ENCODE measurements at regions not wholly inside any gene's neighbourhood (a gene's known extent, or its start where the extent isn't known, plus 50 kb on each side); places are given as distances from the start of the nearest gene placed in this dataset.
"Not testable (repeated sequence)": the region's sequence is repeated elsewhere in the genome, so short reads cannot be mapped to it uniquely, and the experiment has no call there.

DNA sequence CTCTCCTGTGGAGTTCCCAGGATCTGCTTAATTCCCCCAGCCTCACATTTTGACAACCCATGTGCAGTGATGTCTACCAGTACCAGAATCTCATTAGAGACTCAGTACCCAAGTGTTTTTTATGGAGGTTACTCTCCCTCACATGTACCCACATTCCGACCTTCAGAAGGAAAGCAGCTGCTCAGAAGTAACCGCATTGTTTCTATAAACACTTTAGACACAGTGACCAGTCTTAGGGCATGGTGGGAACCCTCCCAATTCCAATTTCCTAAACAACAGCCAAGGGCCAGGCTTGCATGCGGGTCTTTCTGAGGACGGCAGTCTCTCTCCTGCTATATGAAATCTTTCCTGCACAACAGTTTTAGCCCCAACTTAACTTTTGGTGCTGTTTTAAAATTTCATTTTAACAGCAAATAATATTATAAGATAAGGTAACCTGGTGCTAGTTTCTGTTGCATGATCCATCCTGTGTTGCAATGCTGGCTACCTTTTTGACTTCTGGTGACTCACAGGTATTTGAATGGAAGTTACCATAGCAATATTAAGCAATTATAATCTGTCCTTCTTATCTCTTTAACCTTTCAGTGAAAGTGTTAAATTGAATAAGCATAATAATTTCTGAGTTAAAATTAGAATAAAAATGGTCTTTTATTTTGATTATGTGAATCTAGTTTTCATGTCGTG, 98.3 kb upstream of the THOC3 start:
- H3K4me3 Mint-ChIP-seq; H3K36me3 Mint-ChIP-seq; H3K36me3 ChIP-seq (ENCODE audit: control insufficient read depth, insufficient read depth, low read length); H3K27ac Mint-ChIP-seq; H3K9me3 Mint-ChIP-seq; H3K4me1 ChIP-seq (ENCODE audit: control insufficient read depth, insufficient read depth, low read length); DNase-seq; H3K27me3 Mint-ChIP-seq (ENCODE audit: low read depth in 2 of 2); H3K9me3 ChIP-seq (ENCODE audit: control insufficient read depth, insufficient read depth, low read length); H3K4me3 ChIP-seq (ENCODE audit: low read length); H3K27me3 ChIP-seq (ENCODE audit: control insufficient read depth, insufficient read depth, low read length); ATAC-seq; H3K4me1 Mint-ChIP-seq; H3K27ac ChIP-seq (ENCODE audit: low read length); intact Hi-C loops (cut with micrococcal nuclease): not testable (repeated sequence)
- WGBS (ENCODE audit: insufficient coverage) = no CpG with 5 or more reads among the region's 5 CpGs

- DNase-seq; H3K27me3 ChIP-seq (ENCODE audit: control insufficient read depth, insufficient read depth, low read length); H3K27ac ChIP-seq (ENCODE audit: low read length); H3K4me1 Mint-ChIP-seq; H3K4me3 Mint-ChIP-seq; H3K4me3 ChIP-seq (ENCODE audit: low read length); H3K27ac Mint-ChIP-seq; H3K36me3 Mint-ChIP-seq; ATAC-seq; H3K4me1 ChIP-seq (ENCODE audit: control insufficient read depth, insufficient read depth, low read length); H3K9me3 ChIP-seq (ENCODE audit: control insufficient read depth, insufficient read depth, low read length); H3K36me3 ChIP-seq (ENCODE audit: control insufficient read depth, insufficient read depth, low read length); H3K27me3 Mint-ChIP-seq (ENCODE audit: low read depth in 2 of 2); H3K9me3 Mint-ChIP-seq; intact Hi-C loops (cut with micrococcal nuclease): not testable (repeated sequence)
- 67% methylated on average over 1 of the region's 1 CpG for WGBS (ENCODE audit: insufficient coverage)
These were observed 99.0 kb upstream of the THOC3 start for GRCh38 chr5:176067162-176067561.

GRCh38 chr5:176067948-176068347, 99.8 kb upstream of the THOC3 start:
- DNase-seq; H3K27ac Mint-ChIP-seq; H3K9me3 ChIP-seq (ENCODE audit: control insufficient read depth, insufficient read depth, low read length); intact Hi-C loops (cut with micrococcal nuclease); H3K4me3 Mint-ChIP-seq; H3K9me3 Mint-ChIP-seq; ATAC-seq; H3K36me3 Mint-ChIP-seq; H3K4me3 ChIP-seq (ENCODE audit: low read length); H3K27ac ChIP-seq (ENCODE audit: low read length); H3K27me3 ChIP-seq (ENCODE audit: control insufficient read depth, insufficient read depth, low read length); H3K4me1 ChIP-seq (ENCODE audit: control insufficient read depth, insufficient read depth, low read length); H3K4me1 Mint-ChIP-seq; H3K36me3 ChIP-seq (ENCODE audit: control insufficient read depth, insufficient read depth, low read length); H3K27me3 Mint-ChIP-seq (ENCODE audit: low read depth in 2 of 2): not testable (repeated sequence)
- WGBS (ENCODE audit: insufficient coverage) = no CpG with 5 or more reads among the region's 5 CpGs

- H3K27ac ChIP-seq (ENCODE audit: low read length); DNase-seq; intact Hi-C loops (cut with micrococcal nuclease); H3K4me1 Mint-ChIP-seq; H3K4me1 ChIP-seq (ENCODE audit: control insufficient read depth, insufficient read depth, low read length); H3K9me3 Mint-ChIP-seq; H3K27ac Mint-ChIP-seq; ATAC-seq; H3K9me3 ChIP-seq (ENCODE audit: control insufficient read depth, insufficient read depth, low read length); H3K4me3 ChIP-seq (ENCODE audit: low read length); H3K27me3 ChIP-seq (ENCODE audit: control insufficient read depth, insufficient read depth, low read length); H3K4me3 Mint-ChIP-seq; H3K27me3 Mint-ChIP-seq (ENCODE audit: low read depth in 2 of 2); H3K36me3 ChIP-seq (ENCODE audit: control insufficient read depth, insufficient read depth, low read length); H3K36me3 Mint-ChIP-seq: not testable (repeated sequence)
- 100% methylated on average over 1 of the region's 9 CpGs for WGBS (ENCODE audit: insufficient coverage)
These were observed 106.0 kb upstream of the THOC3 start for GRCh38 chr5:176073996-176074571.

- DNase-seq; H3K4me3 ChIP-seq (ENCODE audit: low read length); H3K4me1 Mint-ChIP-seq; H3K9me3 ChIP-seq (ENCODE audit: control insufficient read depth, insufficient read depth, low read length); H3K36me3 ChIP-seq (ENCODE audit: control insufficient read depth, insufficient read depth, low read length); ATAC-seq; H3K27ac ChIP-seq (ENCODE audit: low read length); H3K9me3 Mint-ChIP-seq; H3K36me3 Mint-ChIP-seq; intact Hi-C loops (cut with micrococcal nuclease); H3K27ac Mint-ChIP-seq; H3K4me1 ChIP-seq (ENCODE audit: control insufficient read depth, insufficient read depth, low read length); H3K4me3 Mint-ChIP-seq; H3K27me3 Mint-ChIP-seq (ENCODE audit: low read depth in 2 of 2); H3K27me3 ChIP-seq (ENCODE audit: control insufficient read depth, insufficient read depth, low read length): not testable (repeated sequence)
- 100% methylated on average over 3 of the region's 9 CpGs for WGBS (ENCODE audit: insufficient coverage)
These were observed 115.6 kb upstream of the THOC3 start for GRCh38 chr5:176083717-176084116.

DNA sequence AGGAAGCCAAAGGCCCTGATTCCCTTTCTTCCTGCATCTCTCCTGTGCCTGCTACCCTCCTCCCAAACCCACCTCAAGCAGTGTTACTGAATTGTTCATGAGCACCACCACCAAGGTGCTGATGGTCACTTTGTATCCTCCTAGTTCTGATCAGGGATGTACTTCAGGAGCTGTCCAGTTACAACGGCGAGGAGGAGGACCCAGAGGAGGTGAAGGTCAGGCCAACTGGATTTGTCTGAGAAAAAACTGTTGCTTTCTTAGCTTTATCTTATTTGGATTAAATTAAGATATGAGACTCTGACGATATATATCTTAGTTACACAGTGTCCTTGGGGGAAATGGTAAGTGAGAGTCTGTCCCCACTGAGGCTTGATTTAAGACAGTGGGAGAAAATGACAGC, 135.0 kb upstream of the THOC3 start:
- H3K36me3 ChIP-seq (ENCODE audit: control insufficient read depth, insufficient read depth, low read length); ATAC-seq; H3K4me3 Mint-ChIP-seq; H3K9me3 Mint-ChIP-seq; intact Hi-C loops (cut with micrococcal nuclease); H3K27me3 Mint-ChIP-seq (ENCODE audit: low read depth in 2 of 2); DNase-seq; H3K27ac ChIP-seq (ENCODE audit: low read length); H3K36me3 Mint-ChIP-seq; H3K4me1 ChIP-seq (ENCODE audit: control insufficient read depth, insufficient read depth, low read length); H3K27ac Mint-ChIP-seq; H3K9me3 ChIP-seq (ENCODE audit: control insufficient read depth, insufficient read depth, low read length); H3K4me1 Mint-ChIP-seq; H3K4me3 ChIP-seq (ENCODE audit: low read length); H3K27me3 ChIP-seq (ENCODE audit: control insufficient read depth, insufficient read depth, low read length): not testable (repeated sequence)
- WGBS (ENCODE audit: insufficient coverage) = 71% methylated on average over 2 of the region's 3 CpGs

DNA sequence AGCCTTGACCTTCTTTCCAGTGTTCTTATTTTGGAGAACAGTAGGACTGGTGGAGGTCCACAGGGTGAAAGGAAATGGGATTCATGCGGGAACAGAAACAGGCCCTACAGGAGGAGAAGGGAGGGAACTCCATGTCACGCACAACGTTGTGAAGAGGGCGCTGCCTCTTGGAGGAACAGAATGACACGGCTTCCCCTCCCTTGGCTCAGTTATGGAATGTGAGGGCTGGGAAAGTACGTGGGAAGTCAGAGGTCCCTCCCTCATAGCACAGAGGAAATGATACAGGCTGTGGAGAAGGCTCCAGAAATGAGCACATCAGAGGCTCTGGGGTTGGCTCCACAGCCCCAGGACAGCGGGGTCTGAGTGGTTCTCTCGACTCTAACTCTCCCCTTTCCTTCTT, 125.3 kb upstream of the SIMC1 start:
- H3K27me3 ChIP-seq (ENCODE audit: control insufficient read depth, insufficient read depth, low read length); H3K36me3 ChIP-seq (ENCODE audit: control insufficient read depth, insufficient read depth, low read length); H3K4me1 Mint-ChIP-seq; H3K4me3 ChIP-seq (ENCODE audit: low read length); ATAC-seq; DNase-seq; H3K27ac ChIP-seq (ENCODE audit: low read length); intact Hi-C loops (cut with micrococcal nuclease); H3K27ac Mint-ChIP-seq; H3K27me3 Mint-ChIP-seq (ENCODE audit: low read depth in 2 of 2); H3K4me3 Mint-ChIP-seq; H3K9me3 ChIP-seq (ENCODE audit: control insufficient read depth, insufficient read depth, low read length); H3K4me1 ChIP-seq (ENCODE audit: control insufficient read depth, insufficient read depth, low read length); H3K9me3 Mint-ChIP-seq; H3K36me3 Mint-ChIP-seq: not testable (repeated sequence)
- no CpG with 5 or more reads among the region's 8 CpGs for WGBS (ENCODE audit: insufficient coverage)

- H3K4me3 Mint-ChIP-seq; H3K27me3 Mint-ChIP-seq (ENCODE audit: low read depth in 2 of 2); DNase-seq; H3K27ac ChIP-seq (ENCODE audit: low read length); intact Hi-C loops (cut with micrococcal nuclease); H3K4me3 ChIP-seq (ENCODE audit: low read length); H3K4me1 ChIP-seq (ENCODE audit: control insufficient read depth, insufficient read depth, low read length); H3K36me3 ChIP-seq (ENCODE audit: control insufficient read depth, insufficient read depth, low read length); ATAC-seq; H3K9me3 ChIP-seq (ENCODE audit: control insufficient read depth, insufficient read depth, low read length); H3K4me1 Mint-ChIP-seq; H3K9me3 Mint-ChIP-seq; H3K27ac Mint-ChIP-seq; H3K36me3 Mint-ChIP-seq; H3K27me3 ChIP-seq (ENCODE audit: control insufficient read depth, insufficient read depth, low read length): not testable (repeated sequence)
- no CpG with 5 or more reads among the region's 6 CpGs for WGBS (ENCODE audit: insufficient coverage)
These were observed 124.4 kb upstream of the SIMC1 start for GRCh38 chr5:176113673-176114335.

All from natural killer cell (primary cell).